ENCODE measurements at regions not wholly inside any gene's neighbourhood (a gene's known extent, or its start where the extent isn't known, plus 50 kb on each side); places are given as distances from the start of the nearest gene placed in this dataset.

GRCh38 chr12:112584266-112584722, 165.5 kb downstream of the PTPN11 start:
- no peaks in the 10 kb centered on the region for H3K4me1 ChIP-seq (ENCODE audit: control insufficient read depth in 3 of 3, insufficient read depth in 2 of 3, low read depth in 1 of 3, low read length in 2 of 3)
- WGBS, 3 donors = 62 to 67% (median 65%) methylated on average over 7 of the region's 7 CpGs
- H3K4me3 ChIP-seq (ENCODE audit: low read depth in 1 of 3, low read length in 3 of 3) = no peak overlapping the region
- no peaks in the 10 kb centered on the region for H3K27me3 ChIP-seq (ENCODE audit: control insufficient read depth in 3 of 3, insufficient read depth in 3 of 3, low read length in 3 of 3)
- FAIRE-seq (no peak), DNase-seq (peak in 1 of 2 donors; percentile 6)
- peaks cover 0 to 2% of the 10 kb centered on the region in 2 donors for H3K9me3 ChIP-seq (ENCODE audit: control insufficient read depth in 2 of 2, insufficient read depth in 1 of 2, low read depth in 1 of 2, low read length in 1 of 2)
- no peaks in the 10 kb centered on the region for H3K36me3 ChIP-seq (ENCODE audit: control insufficient read depth in 3 of 3, insufficient read depth in 2 of 3, low read depth in 1 of 3, low read length in 3 of 3)
- H3K27ac ChIP-seq (ENCODE audit: low read depth in 1 of 3, low read length in 2 of 3) = no peak overlapping the region

DNA sequence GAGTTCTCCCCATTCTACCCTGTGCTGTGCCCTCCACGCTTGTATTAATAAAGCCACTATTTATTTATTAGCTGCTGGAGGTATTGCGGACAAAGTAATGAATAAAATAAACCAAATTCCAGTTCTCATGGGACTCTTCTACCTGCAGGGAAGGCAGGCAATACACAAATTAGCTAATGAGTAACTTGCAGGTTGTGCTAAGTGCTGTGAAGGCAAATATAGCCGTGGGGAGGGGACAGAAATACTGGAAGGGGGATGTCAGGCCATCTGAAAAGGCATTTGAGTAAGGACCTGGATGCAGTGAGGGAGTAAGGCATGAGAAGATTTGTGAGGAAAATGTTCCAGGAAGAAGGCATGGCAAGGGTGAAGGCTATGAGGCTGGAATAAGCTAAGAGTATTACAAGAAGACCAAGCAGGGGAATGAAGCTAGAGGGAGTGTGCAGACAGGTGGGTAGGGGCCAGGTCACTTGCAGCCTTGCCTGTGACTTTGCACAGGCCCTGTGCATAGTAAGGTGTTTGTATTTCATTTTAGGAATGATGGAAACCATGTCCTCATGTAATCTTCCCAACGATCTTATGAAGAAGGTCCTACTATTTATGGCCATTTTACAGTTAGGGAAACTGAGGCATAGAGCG, 167.5 kb downstream of the PTPN11 start:
- Histone ChIP-seq H3K27me3 (ENCODE audit: control insufficient read depth in 3 of 3, insufficient read depth in 3 of 3, low read length in 3 of 3) (no peaks in the 10 kb centered on the region), H3K27ac (ENCODE audit: low read depth in 1 of 3, low read length in 2 of 3) (no peak overlapping the region), H3K4me3 (ENCODE audit: low read depth in 1 of 3, low read length in 3 of 3) (no peak overlapping the region), H3K4me1 (ENCODE audit: control insufficient read depth in 3 of 3, insufficient read depth in 2 of 3, low read depth in 1 of 3, low read length in 2 of 3) (no peaks in the 10 kb centered on the region), H3K9me3 (ENCODE audit: control insufficient read depth in 2 of 2, insufficient read depth in 1 of 2, low read depth in 1 of 2, low read length in 1 of 2) (peaks cover 0 to 2% of the 10 kb centered on the region in 2 donors), H3K36me3 (ENCODE audit: control insufficient read depth in 3 of 3, insufficient read depth in 2 of 3, low read depth in 1 of 3, low read length in 3 of 3) (no peaks in the 10 kb centered on the region)
- DNase-seq (no peak), FAIRE-seq (no peak)
- WGBS, 3 donors = 41 to 70% (median 48%) methylated on average over 5 of the region's 5 CpGs

DNA sequence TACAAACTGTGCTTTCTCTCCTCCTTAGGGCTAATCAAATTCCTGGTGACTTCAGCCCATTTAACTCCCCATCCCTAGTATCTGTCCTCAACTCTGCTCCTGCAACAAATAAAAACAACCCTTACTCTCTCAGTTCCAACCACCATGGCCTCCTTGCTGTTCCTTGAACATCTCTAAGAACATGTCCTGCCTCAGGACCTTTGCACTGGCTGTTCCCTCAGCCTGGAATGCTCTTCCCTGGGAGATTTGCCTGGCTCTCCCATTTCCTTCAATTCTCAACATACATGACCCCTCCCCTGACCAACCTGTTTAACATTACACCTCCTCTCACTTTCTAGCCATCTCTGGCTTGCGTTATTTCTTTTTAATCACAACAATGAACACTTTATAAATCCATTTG, 170.5 kb downstream of the PTPN11 start:
- FAIRE-seq (no peak), DNase-seq (no peak)
- Histone ChIP-seq H3K27me3 (ENCODE audit: control insufficient read depth in 3 of 3, insufficient read depth in 3 of 3, low read length in 3 of 3) (no peaks in the 10 kb centered on the region), H3K4me1 (ENCODE audit: control insufficient read depth in 3 of 3, insufficient read depth in 2 of 3, low read depth in 1 of 3, low read length in 2 of 3) (no peaks in the 10 kb centered on the region), H3K4me3 (ENCODE audit: low read depth in 1 of 3, low read length in 3 of 3) (no peak overlapping the region), H3K9me3 (ENCODE audit: control insufficient read depth in 2 of 2, insufficient read depth in 1 of 2, low read depth in 1 of 2, low read length in 1 of 2) (peaks cover 0 to 4% of the 10 kb centered on the region in 2 donors), H3K36me3 (ENCODE audit: control insufficient read depth in 3 of 3, insufficient read depth in 2 of 3, low read depth in 1 of 3, low read length in 3 of 3) (no peaks in the 10 kb centered on the region), H3K27ac (ENCODE audit: low read depth in 1 of 3, low read length in 2 of 3) (no peak overlapping the region)
- 88 to 94% (median 92%) methylated on average over 1 of the region's 1 CpG for WGBS, 3 donors

- Histone ChIP-seq H3K36me3 (ENCODE audit: control insufficient read depth in 3 of 3, insufficient read depth in 2 of 3, low read depth in 1 of 3, low read length in 3 of 3) (no peaks in the 10 kb centered on the region), H3K4me1 (ENCODE audit: control insufficient read depth in 3 of 3, insufficient read depth in 2 of 3, low read depth in 1 of 3, low read length in 2 of 3) (no peaks in the 10 kb centered on the region), H3K27ac (ENCODE audit: low read depth in 1 of 3, low read length in 2 of 3) (no peak overlapping the region), H3K9me3 (ENCODE audit: control insufficient read depth in 2 of 2, insufficient read depth in 1 of 2, low read depth in 1 of 2, low read length in 1 of 2) (peaks cover 0 to 2% of the 10 kb centered on the region in 2 donors), H3K27me3 (ENCODE audit: control insufficient read depth in 3 of 3, insufficient read depth in 3 of 3, low read length in 3 of 3) (no peaks in the 10 kb centered on the region), H3K4me3 (ENCODE audit: low read depth in 1 of 3, low read length in 3 of 3) (no peak overlapping the region)
- no peak for FAIRE-seq
- WGBS, 3 donors = 23 to 33% (median 30%) methylated on average over 3 of the region's 3 CpGs
- DNase-seq = no peak
Measured at GRCh38 chr12:112590281-112590680, 171.5 kb downstream of the PTPN11 start.

DNA sequence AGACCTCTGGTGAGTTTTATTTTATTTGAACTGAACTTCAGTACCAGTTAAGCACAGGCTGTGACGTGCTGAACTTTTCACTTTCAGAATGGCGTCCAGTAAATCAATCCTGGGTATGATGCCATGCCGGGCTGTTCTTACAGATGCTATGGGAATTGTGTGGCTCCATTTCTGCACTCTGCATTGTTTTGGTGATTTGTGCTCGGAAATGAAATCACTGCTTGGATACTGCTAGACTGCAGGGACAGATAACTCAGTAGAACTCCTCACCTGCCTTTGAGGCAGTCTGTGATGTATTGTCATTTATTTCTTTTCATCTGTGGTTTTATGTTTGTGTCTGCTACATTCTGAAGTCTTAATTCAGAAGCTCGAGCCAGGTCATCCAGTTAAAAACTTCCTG, 172.7 kb downstream of the PTPN11 start:
- no peaks in the 10 kb centered on the region for H3K27me3 ChIP-seq (ENCODE audit: control insufficient read depth in 3 of 3, insufficient read depth in 3 of 3, low read length in 3 of 3)
- no peak overlapping the region for H3K27ac ChIP-seq (ENCODE audit: low read depth in 1 of 3, low read length in 2 of 3)
- H3K36me3 ChIP-seq (ENCODE audit: control insufficient read depth in 3 of 3, insufficient read depth in 2 of 3, low read depth in 1 of 3, low read length in 3 of 3) = no peaks in the 10 kb centered on the region
- 59 to 65% (median 64%) methylated on average over 5 of the region's 5 CpGs for WGBS, 3 donors
- no peaks in the 10 kb centered on the region for H3K4me1 ChIP-seq (ENCODE audit: control insufficient read depth in 3 of 3, insufficient read depth in 2 of 3, low read depth in 1 of 3, low read length in 2 of 3)
- DNase-seq (no peak), FAIRE-seq (no peak)
- H3K4me3 ChIP-seq (ENCODE audit: low read depth in 1 of 3, low read length in 3 of 3) = no peak overlapping the region
- H3K9me3 ChIP-seq (ENCODE audit: control insufficient read depth in 2 of 2, insufficient read depth in 1 of 2, low read depth in 1 of 2, low read length in 1 of 2) = peaks cover 0 to 2% of the 10 kb centered on the region in 2 donors

- WGBS, 3 donors = 40 to 53% (median 43%) methylated on average over 2 of the region's 2 CpGs
- H3K36me3 ChIP-seq (ENCODE audit: control insufficient read depth in 3 of 3, insufficient read depth in 2 of 3, low read depth in 1 of 3, low read length in 3 of 3) = no peaks in the 10 kb centered on the region
- no peak for FAIRE-seq
- no peak overlapping the region for H3K27ac ChIP-seq (ENCODE audit: low read depth in 1 of 3, low read length in 2 of 3)
- no peaks in the 10 kb centered on the region for H3K4me1 ChIP-seq (ENCODE audit: control insufficient read depth in 3 of 3, insufficient read depth in 2 of 3, low read depth in 1 of 3, low read length in 2 of 3)
- DNase-seq = no peak
- H3K9me3 ChIP-seq (ENCODE audit: control insufficient read depth in 2 of 2, insufficient read depth in 1 of 2, low read depth in 1 of 2, low read length in 1 of 2) = peaks cover 0 to 2% of the 10 kb centered on the region in 2 donors
- no peak overlapping the region for H3K4me3 ChIP-seq (ENCODE audit: low read depth in 1 of 3, low read length in 3 of 3)
- peaks cover 0 to 2% (median 0%) of the 10 kb centered on the region in 3 donors for H3K27me3 ChIP-seq (ENCODE audit: control insufficient read depth in 3 of 3, insufficient read depth in 3 of 3, low read length in 3 of 3)
Measured at GRCh38 chr12:112595410-112595809, 176.7 kb downstream of the PTPN11 start.

GRCh38 chr12:112597986-112598385, 179.2 kb downstream of the PTPN11 start:
- no peak for DNase-seq
- no peak overlapping the region for H3K4me3 ChIP-seq (ENCODE audit: low read depth in 1 of 3, low read length in 3 of 3)
- H3K27ac ChIP-seq (ENCODE audit: low read depth in 1 of 3, low read length in 2 of 3) = no peak overlapping the region
- peaks cover 0 to 2% of the 10 kb centered on the region in 2 donors for H3K9me3 ChIP-seq (ENCODE audit: control insufficient read depth in 2 of 2, insufficient read depth in 1 of 2, low read depth in 1 of 2, low read length in 1 of 2)
- no peaks in the 10 kb centered on the region for H3K4me1 ChIP-seq (ENCODE audit: control insufficient read depth in 3 of 3, insufficient read depth in 2 of 3, low read depth in 1 of 3, low read length in 2 of 3)
- 72 to 76% (median 75%) methylated on average over 4 of the region's 4 CpGs for WGBS, 3 donors
- FAIRE-seq = no peak
- H3K27me3 ChIP-seq (ENCODE audit: control insufficient read depth in 3 of 3, insufficient read depth in 3 of 3, low read length in 3 of 3) = peaks cover 0 to 2% (median 0%) of the 10 kb centered on the region in 3 donors
- H3K36me3 ChIP-seq (ENCODE audit: control insufficient read depth in 3 of 3, insufficient read depth in 2 of 3, low read depth in 1 of 3, low read length in 3 of 3) = no peaks in the 10 kb centered on the region

GRCh38 chr12:112598626-112599025, 179.9 kb downstream of the PTPN11 start:
- no peak for FAIRE-seq
- DNase-seq = no peak
- Histone ChIP-seq H3K36me3 (ENCODE audit: control insufficient read depth in 3 of 3, insufficient read depth in 2 of 3, low read depth in 1 of 3, low read length in 3 of 3) (no peaks in the 10 kb centered on the region), H3K27me3 (ENCODE audit: control insufficient read depth in 3 of 3, insufficient read depth in 3 of 3, low read length in 3 of 3) (peaks cover 0 to 2% (median 0%) of the 10 kb centered on the region in 3 donors), H3K4me1 (ENCODE audit: control insufficient read depth in 3 of 3, insufficient read depth in 2 of 3, low read depth in 1 of 3, low read length in 2 of 3) (no peaks in the 10 kb centered on the region), H3K9me3 (ENCODE audit: control insufficient read depth in 2 of 2, insufficient read depth in 1 of 2, low read depth in 1 of 2, low read length in 1 of 2) (no peaks in the 10 kb centered on the region), H3K27ac (ENCODE audit: low read depth in 1 of 3, low read length in 2 of 3) (no peak overlapping the region), H3K4me3 (ENCODE audit: low read depth in 1 of 3, low read length in 3 of 3) (no peak overlapping the region)
- 70 to 89% (median 84%) methylated on average over 1 of the region's 1 CpG for WGBS, 3 donors

DNA sequence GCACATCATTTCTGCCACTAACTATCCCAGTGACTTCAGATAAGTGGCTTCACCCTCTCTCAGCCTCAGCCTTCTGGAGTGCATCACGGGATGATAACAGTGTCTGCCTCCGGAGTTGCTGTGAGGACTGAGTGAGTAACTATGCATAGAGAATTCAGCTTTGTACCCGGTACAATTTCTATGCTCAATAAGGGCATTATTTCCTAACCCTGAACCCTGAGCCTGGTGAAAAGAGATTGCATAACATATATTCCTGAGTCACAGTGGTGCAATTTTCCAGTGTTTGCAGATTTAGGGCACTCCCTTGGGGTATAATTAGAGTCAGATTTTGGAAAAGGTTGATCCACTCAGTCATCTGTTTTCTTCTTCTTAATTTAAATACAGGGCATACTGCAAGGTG, 181.1 kb downstream of the PTPN11 start:
- WGBS, 3 donors = 52 to 73% (median 53%) methylated on average over 3 of the region's 3 CpGs
- no peak overlapping the region for H3K4me3 ChIP-seq (ENCODE audit: low read depth in 1 of 3, low read length in 3 of 3)
- no peak for FAIRE-seq
- no peaks in the 10 kb centered on the region for H3K9me3 ChIP-seq (ENCODE audit: control insufficient read depth in 2 of 2, insufficient read depth in 1 of 2, low read depth in 1 of 2, low read length in 1 of 2)
- peaks cover 0 to 2% (median 0%) of the 10 kb centered on the region in 3 donors for H3K27me3 ChIP-seq (ENCODE audit: control insufficient read depth in 3 of 3, insufficient read depth in 3 of 3, low read length in 3 of 3)
- H3K27ac ChIP-seq (ENCODE audit: low read depth in 1 of 3, low read length in 2 of 3) = no peak overlapping the region
- no peak for DNase-seq
- no peaks in the 10 kb centered on the region for H3K4me1 ChIP-seq (ENCODE audit: control insufficient read depth in 3 of 3, insufficient read depth in 2 of 3, low read depth in 1 of 3, low read length in 2 of 3)
- H3K36me3 ChIP-seq (ENCODE audit: control insufficient read depth in 3 of 3, insufficient read depth in 2 of 3, low read depth in 1 of 3, low read length in 3 of 3) = no peaks in the 10 kb centered on the region

Data from small intestine (tissue), 7 donors.